Astrocyte (in vitro differentiated cells and primary cell): ENCODE measurements at regions not wholly inside any gene's neighbourhood (a gene's known extent, or its start where the extent isn't known, plus 50 kb on each side); places are given as distances from the start of the nearest gene placed in this dataset.

Experiments
- EZH2 ChIP-seq: IDR thresholded peaks from 2 replicates; pipeline ENCODE4 v1.6.1; 2012; ENCODE audit warnings: mild to moderate bottlenecking, low read length, inconsistent platforms; ENCODE audit not compliant: insufficient read depth
- TF ChIP-seq, protein P1 (sequence below): IDR thresholded peaks from 2 replicates; pipeline ENCODE4 v1.5.1; 2011; ENCODE audit warnings: low read depth, mild to moderate bottlenecking, inconsistent platforms, low read length, moderate library complexity; ENCODE audit not compliant: insufficient read depth

GRCh38 chr11:109197656-109198055, 224.3 kb upstream of the C11orf87 start:
- TF ChIP-seq, protein P1, sequence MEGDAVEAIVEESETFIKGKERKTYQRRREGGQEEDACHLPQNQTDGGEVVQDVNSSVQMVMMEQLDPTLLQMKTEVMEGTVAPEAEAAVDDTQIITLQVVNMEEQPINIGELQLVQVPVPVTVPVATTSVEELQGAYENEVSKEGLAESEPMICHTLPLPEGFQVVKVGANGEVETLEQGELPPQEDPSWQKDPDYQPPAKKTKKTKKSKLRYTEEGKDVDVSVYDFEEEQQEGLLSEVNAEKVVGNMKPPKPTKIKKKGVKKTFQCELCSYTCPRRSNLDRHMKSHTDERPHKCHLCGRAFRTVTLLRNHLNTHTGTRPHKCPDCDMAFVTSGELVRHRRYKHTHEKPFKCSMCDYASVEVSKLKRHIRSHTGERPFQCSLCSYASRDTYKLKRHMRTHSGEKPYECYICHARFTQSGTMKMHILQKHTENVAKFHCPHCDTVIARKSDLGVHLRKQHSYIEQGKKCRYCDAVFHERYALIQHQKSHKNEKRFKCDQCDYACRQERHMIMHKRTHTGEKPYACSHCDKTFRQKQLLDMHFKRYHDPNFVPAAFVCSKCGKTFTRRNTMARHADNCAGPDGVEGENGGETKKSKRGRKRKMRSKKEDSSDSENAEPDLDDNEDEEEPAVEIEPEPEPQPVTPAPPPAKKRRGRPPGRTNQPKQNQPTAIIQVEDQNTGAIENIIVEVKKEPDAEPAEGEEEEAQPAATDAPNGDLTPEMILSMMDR, result no peak
- no peak for TF ChIP-seq EZH2
